C4-2B (cell line): ENCODE measurements at regions not wholly inside any gene's neighbourhood (a gene's known extent, or its start where the extent isn't known, plus 50 kb on each side); places are given as distances from the start of the nearest gene placed in this dataset.

Experiments
- CTCF ChIP-seq: fragments of 450-650 bp; conservative IDR thresholded peaks from 2 replicates; pipeline ENCODE4 v1.5.1; 2017; ENCODE audit warnings: mild to moderate bottlenecking
- ZFX ChIP-seq: fragments of 450-650 bp; IDR thresholded peaks from 2 replicates; pipeline ENCODE4 v1.6.1; 2017

DNA sequence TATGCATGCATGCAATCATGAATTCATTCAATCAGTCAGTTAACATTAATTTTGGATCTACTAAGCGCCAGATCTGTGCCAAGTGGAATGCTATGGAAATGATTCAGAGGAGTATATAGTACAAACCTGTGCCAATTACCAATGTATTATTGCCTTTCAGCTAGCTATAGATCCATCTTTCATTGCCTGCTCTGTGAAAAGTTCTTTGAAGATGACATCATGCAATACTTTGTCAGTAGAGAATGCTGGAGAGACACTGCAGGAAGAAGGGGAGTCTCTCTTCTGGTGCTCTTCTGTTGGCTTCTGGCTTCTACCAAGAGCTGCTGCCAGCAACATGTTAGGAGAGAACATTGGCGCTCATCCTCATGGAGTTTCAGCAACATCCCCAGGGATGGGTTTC, 81.0 kb upstream of the LMCD1 start:
- TF ChIP-seq CTCF = no peak
- TF ChIP-seq ZFX = no peak
